CD4-positive, alpha-beta T cell treated with Interferon gamma for 1 hour (primary cell): ENCODE measurements at regions not wholly inside any gene's neighbourhood (a gene's known extent, or its start where the extent isn't known, plus 50 kb on each side); places are given as distances from the start of the nearest gene placed in this dataset.

Source experiments
- DNase-seq: peaks from one replicate; pipeline ENCODE4 v3.0.0-alpha.2; 2020

- DNase-seq = no peak
These were observed 780.5 kb downstream of the TYW1 start for GRCh38 chr7:67777119-67777518.

- DNase-seq = no peak
These were observed 785.2 kb downstream of the TYW1 start for GRCh38 chr7:67781841-67782240.

GRCh38 chr7:67786021-67786420 lies 789.4 kb downstream of the TYW1 start:
- DNase-seq = no peak

- no peak for DNase-seq
These were observed 792.0 kb downstream of the TYW1 start for GRCh38 chr7:67788669-67789068.

- no peak for DNase-seq
These were observed 795.3 kb downstream of the TYW1 start for GRCh38 chr7:67791918-67792317.

GRCh38 chr7:67794544-67794943 lies 797.9 kb downstream of the TYW1 start:
- no peak for DNase-seq

- DNase-seq = no peak
These were observed 807.2 kb downstream of the TYW1 start for GRCh38 chr7:67803789-67804188.

GRCh38 chr7:67805921-67806471 lies 809.4 kb downstream of the TYW1 start:
- DNase-seq = no peak

- no peak for DNase-seq
These were observed 811.2 kb downstream of the TYW1 start for GRCh38 chr7:67807826-67808225.

- DNase-seq = no peak
These were observed 813.0 kb downstream of the TYW1 start for GRCh38 chr7:67809586-67809985.

GRCh38 chr7:67813621-67814292 lies 817.1 kb downstream of the TYW1 start:
- DNase-seq = no peak

GRCh38 chr7:67817481-67817880 lies 820.8 kb downstream of the TYW1 start:
- DNase-seq = no peak

GRCh38 chr7:67821116-67821515 lies 824.5 kb downstream of the TYW1 start:
- DNase-seq = no peak

- no peak for DNase-seq
These were observed 826.7 kb downstream of the TYW1 start for GRCh38 chr7:67823345-67823744.

- DNase-seq = no peak
These were observed 828.7 kb downstream of the TYW1 start for GRCh38 chr7:67825356-67825755.

- DNase-seq = no peak
These were observed 845.3 kb downstream of the TYW1 start for GRCh38 chr7:67841896-67842295.

- DNase-seq = no peak
These were observed 845.9 kb downstream of the TYW1 start for GRCh38 chr7:67842571-67842970.

- DNase-seq = no peak
These were observed 846.5 kb downstream of the TYW1 start for GRCh38 chr7:67843001-67843565.

- no peak for DNase-seq
These were observed 847.0 kb downstream of the TYW1 start for GRCh38 chr7:67843615-67844014.

- no peak for DNase-seq
These were observed 850.6 kb downstream of the TYW1 start for GRCh38 chr7:67847092-67847787.

GRCh38 chr7:67854221-67855178 lies 857.9 kb downstream of the TYW1 start:
- no peak for DNase-seq

GRCh38 chr7:67855322-67855721 lies 858.7 kb downstream of the TYW1 start:
- DNase-seq = no peak

GRCh38 chr7:67856046-67856445 lies 859.4 kb downstream of the TYW1 start:
- DNase-seq = no peak
